ENCODE measurements at regions not wholly inside any gene's neighbourhood (a gene's known extent, or its start where the extent isn't known, plus 50 kb on each side); places are given as distances from the start of the nearest gene placed in this dataset.

GRCh38 chr3:178260887-178261565 is 275.2 kb upstream of the KCNMB2 start:
- no peak overlapping the region for H3K9ac ChIP-seq (ENCODE audit: low read length)
- H3K18ac ChIP-seq (ENCODE audit: low read length): no peak overlapping the region
- H2BK12ac ChIP-seq (ENCODE audit: low read length): no peak overlapping the region
- H3K4me1 ChIP-seq (ENCODE audit: control insufficient read depth in 1 of 2, insufficient read depth in 2 of 2, low read length in 2 of 2): no peaks in the 10 kb centered on the region
- H3K79me2 ChIP-seq (ENCODE audit: control insufficient read depth, insufficient read depth, low read length, poor library complexity): no peaks in the 10 kb centered on the region
- WGBS (ENCODE audit: extremely low coverage, insufficient coverage, insufficient read length): no CpG with 5 or more reads among the region's 4 CpGs
- no peak overlapping the region for H2BK5ac ChIP-seq (ENCODE audit: low read depth, low read length, poor library complexity)
- no peak overlapping the region for H3K14ac ChIP-seq (ENCODE audit: low read length)
- no peaks in the 10 kb centered on the region for H3K27me3 ChIP-seq (ENCODE audit: insufficient read depth, low read length)
- no peak overlapping the region for H2BK120ac ChIP-seq (ENCODE audit: insufficient read depth, low read length, poor library complexity)
- no peaks in the 10 kb centered on the region for H3K36me3 ChIP-seq (ENCODE audit: control insufficient read depth in 1 of 2, insufficient read depth in 2 of 2, low read length in 2 of 2)
- no peak overlapping the region for H4K91ac ChIP-seq (ENCODE audit: low read depth, low read length)
- no peak overlapping the region for H3K23ac ChIP-seq (ENCODE audit: low read length)
- H2AK5ac ChIP-seq (ENCODE audit: low read length): no peak overlapping the region
- H4K8ac ChIP-seq (ENCODE audit: low read depth, low read length): no peak overlapping the region
- H3K79me1 ChIP-seq (ENCODE audit: low read length): no peaks in the 10 kb centered on the region
- DNase-seq: no peak
- no peak overlapping the region for H3K4ac ChIP-seq (ENCODE audit: low read depth, low read length)
- no peak overlapping the region for H3K4me3 ChIP-seq (ENCODE audit: low read depth, low read length)
- H3K4me2 ChIP-seq (ENCODE audit: low read length): no peak overlapping the region
- no peak overlapping the region for H4K12ac ChIP-seq (ENCODE audit: low read depth, low read length)
- no peak overlapping the region for H2AFZ ChIP-seq (ENCODE audit: insufficient read depth, low read length, poor library complexity)
- no peak overlapping the region for H3K27ac ChIP-seq (ENCODE audit: low read depth, low read length)
- H3K9me3 ChIP-seq (ENCODE audit: insufficient read depth, low read depth, low read length): no peaks in the 10 kb centered on the region

GRCh38 chr3:178263236-178263916 is 272.9 kb upstream of the KCNMB2 start:
- no peak overlapping the region for H4K91ac ChIP-seq (ENCODE audit: low read depth, low read length)
- no peaks in the 10 kb centered on the region for H3K36me3 ChIP-seq (ENCODE audit: control insufficient read depth in 1 of 2, insufficient read depth in 2 of 2, low read length in 2 of 2)
- no peak overlapping the region for H3K27ac ChIP-seq (ENCODE audit: low read depth, low read length)
- H2BK5ac ChIP-seq (ENCODE audit: low read depth, low read length, poor library complexity): no peak overlapping the region
- H2AFZ ChIP-seq (ENCODE audit: insufficient read depth, low read length, poor library complexity): no peak overlapping the region
- no peak overlapping the region for H3K4ac ChIP-seq (ENCODE audit: low read depth, low read length)
- no peak overlapping the region for H3K4me2 ChIP-seq (ENCODE audit: low read length)
- H4K8ac ChIP-seq (ENCODE audit: low read depth, low read length): no peak overlapping the region
- no peak overlapping the region for H3K4me3 ChIP-seq (ENCODE audit: low read depth, low read length)
- H2AK5ac ChIP-seq (ENCODE audit: low read length): no peak overlapping the region
- H3K9ac ChIP-seq (ENCODE audit: low read length): no peak overlapping the region
- no peaks in the 10 kb centered on the region for H3K79me1 ChIP-seq (ENCODE audit: low read length)
- H2BK120ac ChIP-seq (ENCODE audit: insufficient read depth, low read length, poor library complexity): no peak overlapping the region
- no CpG with 5 or more reads among the region's 2 CpGs for WGBS (ENCODE audit: extremely low coverage, insufficient coverage, insufficient read length)
- no peaks in the 10 kb centered on the region for H3K9me3 ChIP-seq (ENCODE audit: insufficient read depth, low read depth, low read length)
- no peak overlapping the region for H3K18ac ChIP-seq (ENCODE audit: low read length)
- H3K23ac ChIP-seq (ENCODE audit: low read length): no peak overlapping the region
- H3K14ac ChIP-seq (ENCODE audit: low read length): no peak overlapping the region
- H4K12ac ChIP-seq (ENCODE audit: low read depth, low read length): no peak overlapping the region
- no peaks in the 10 kb centered on the region for H3K4me1 ChIP-seq (ENCODE audit: control insufficient read depth in 1 of 2, insufficient read depth in 2 of 2, low read length in 2 of 2)
- H2BK12ac ChIP-seq (ENCODE audit: low read length): no peak overlapping the region
- no peak for DNase-seq
- H3K79me2 ChIP-seq (ENCODE audit: control insufficient read depth, insufficient read depth, low read length, poor library complexity): no peaks in the 10 kb centered on the region
- H3K27me3 ChIP-seq (ENCODE audit: insufficient read depth, low read length): no peaks in the 10 kb centered on the region

GRCh38 chr3:178267158-178267844 is 268.9 kb upstream of the KCNMB2 start:
- no peak overlapping the region for H4K8ac ChIP-seq (ENCODE audit: low read depth, low read length)
- no CpG with 5 or more reads among the region's 1 CpG for WGBS (ENCODE audit: extremely low coverage, insufficient coverage, insufficient read length)

GRCh38 chr3:178270838-178271237 is 265.4 kb upstream of the KCNMB2 start:
- WGBS (ENCODE audit: extremely low coverage, insufficient coverage, insufficient read length): no CpG with 5 or more reads among the region's 4 CpGs
- H3K79me1 ChIP-seq (ENCODE audit: low read length): no peaks in the 10 kb centered on the region
- H3K4me3 ChIP-seq (ENCODE audit: low read depth, low read length): no peak overlapping the region
- no peaks in the 10 kb centered on the region for H3K4me1 ChIP-seq (ENCODE audit: control insufficient read depth in 1 of 2, insufficient read depth in 2 of 2, low read length in 2 of 2)
- H2BK5ac ChIP-seq (ENCODE audit: low read depth, low read length, poor library complexity): no peak overlapping the region
- H4K8ac ChIP-seq (ENCODE audit: low read depth, low read length): no peak overlapping the region
- H3K18ac ChIP-seq (ENCODE audit: low read length): no peak overlapping the region
- H3K4ac ChIP-seq (ENCODE audit: low read depth, low read length): no peak overlapping the region
- H3K9ac ChIP-seq (ENCODE audit: low read length): no peak overlapping the region
- no peak overlapping the region for H3K14ac ChIP-seq (ENCODE audit: low read length)
- no peak overlapping the region for H2BK120ac ChIP-seq (ENCODE audit: insufficient read depth, low read length, poor library complexity)
- H2BK12ac ChIP-seq (ENCODE audit: low read length): no peak overlapping the region
- H3K27me3 ChIP-seq (ENCODE audit: insufficient read depth, low read length): no peaks in the 10 kb centered on the region
- no peak overlapping the region for H4K91ac ChIP-seq (ENCODE audit: low read depth, low read length)
- no peak overlapping the region for H2AK5ac ChIP-seq (ENCODE audit: low read length)
- no peaks in the 10 kb centered on the region for H3K36me3 ChIP-seq (ENCODE audit: control insufficient read depth in 1 of 2, insufficient read depth in 2 of 2, low read length in 2 of 2)
- H3K79me2 ChIP-seq (ENCODE audit: control insufficient read depth, insufficient read depth, low read length, poor library complexity): no peaks in the 10 kb centered on the region
- H3K4me2 ChIP-seq (ENCODE audit: low read length): no peak overlapping the region
- no peak overlapping the region for H4K12ac ChIP-seq (ENCODE audit: low read depth, low read length)
- H3K23ac ChIP-seq (ENCODE audit: low read length): no peak overlapping the region
- no peak overlapping the region for H3K27ac ChIP-seq (ENCODE audit: low read depth, low read length)
- no peaks in the 10 kb centered on the region for H3K9me3 ChIP-seq (ENCODE audit: insufficient read depth, low read depth, low read length)
- no peak for DNase-seq
- H2AFZ ChIP-seq (ENCODE audit: insufficient read depth, low read length, poor library complexity): no peak overlapping the region

More at GRCh38 chr3:178267158-178267844, 268.9 kb upstream of the KCNMB2 start:
- Histone ChIP-seq H2AFZ (ENCODE audit: insufficient read depth, low read length, poor library complexity) (no peak overlapping the region), H3K4me1 (ENCODE audit: control insufficient read depth in 1 of 2, insufficient read depth in 2 of 2, low read length in 2 of 2) (no peaks in the 10 kb centered on the region), H3K23ac (ENCODE audit: low read length) (no peak overlapping the region), H4K91ac (ENCODE audit: low read depth, low read length) (no peak overlapping the region), H3K9ac (ENCODE audit: low read length) (no peak overlapping the region), H2AK5ac (ENCODE audit: low read length) (no peak overlapping the region), H4K12ac (ENCODE audit: low read depth, low read length) (no peak overlapping the region), H3K79me1 (ENCODE audit: low read length) (no peaks in the 10 kb centered on the region), H3K18ac (ENCODE audit: low read length) (no peak overlapping the region), H2BK5ac (ENCODE audit: low read depth, low read length, poor library complexity) (no peak overlapping the region), H3K9me3 (ENCODE audit: insufficient read depth, low read depth, low read length) (no peaks in the 10 kb centered on the region), H3K79me2 (ENCODE audit: control insufficient read depth, insufficient read depth, low read length, poor library complexity) (no peaks in the 10 kb centered on the region), H3K14ac (ENCODE audit: low read length) (no peak overlapping the region), H3K4me3 (ENCODE audit: low read depth, low read length) (no peak overlapping the region), H2BK120ac (ENCODE audit: insufficient read depth, low read length, poor library complexity) (no peak overlapping the region), H3K27ac (ENCODE audit: low read depth, low read length) (no peak overlapping the region), H3K27me3 (ENCODE audit: insufficient read depth, low read length) (no peaks in the 10 kb centered on the region), H3K4ac (ENCODE audit: low read depth, low read length) (no peak overlapping the region), H3K36me3 (ENCODE audit: control insufficient read depth in 1 of 2, insufficient read depth in 2 of 2, low read length in 2 of 2) (no peaks in the 10 kb centered on the region), H3K4me2 (ENCODE audit: low read length) (no peak overlapping the region), H2BK12ac (ENCODE audit: low read length) (no peak overlapping the region)
- no peak for DNase-seq

All from trophoblast cell (in vitro differentiated cells and primary cell).